NCI-H82 (cell line): ENCODE measurements at regions not wholly inside any gene's neighbourhood (a gene's known extent, or its start where the extent isn't known, plus 50 kb on each side); places are given as distances from the start of the nearest gene placed in this dataset.

Experiments
- DNase-seq: peaks from one replicate; lab custom pipeline; 2025; lab: John Stamatoyannopoulos, UW

- DNase-seq: no peak
Observed at GRCh38 chr2:12587729-12588522, 128.8 kb upstream of the TRIB2 start.

- no peak for DNase-seq
Observed at GRCh38 chr2:12588986-12589385, 127.8 kb upstream of the TRIB2 start.

- DNase-seq: no peak
Observed at GRCh38 chr2:12589802-12590320, 126.9 kb upstream of the TRIB2 start.

GRCh38 chr2:12592296-12592695 is 124.4 kb upstream of the TRIB2 start:
- DNase-seq: no peak

GRCh38 chr2:12594590-12594989 is 122.1 kb upstream of the TRIB2 start:
- DNase-seq: no peak

GRCh38 chr2:12596771-12597170 is 120.0 kb upstream of the TRIB2 start:
- DNase-seq: no peak

- DNase-seq: no peak
Observed at GRCh38 chr2:12597610-12598009, 119.1 kb upstream of the TRIB2 start.

GRCh38 chr2:12602661-12603060 is 114.1 kb upstream of the TRIB2 start:
- DNase-seq: no peak

- DNase-seq: no peak
Observed at GRCh38 chr2:12603781-12604295, 112.9 kb upstream of the TRIB2 start.

- no peak for DNase-seq
Observed at GRCh38 chr2:12604341-12604740, 112.4 kb upstream of the TRIB2 start.

GRCh38 chr2:12605366-12605765 is 111.4 kb upstream of the TRIB2 start:
- DNase-seq: no peak

GRCh38 chr2:12605936-12606335 is 110.8 kb upstream of the TRIB2 start:
- DNase-seq: no peak

GRCh38 chr2:12606472-12607000 is 110.2 kb upstream of the TRIB2 start:
- no peak for DNase-seq

GRCh38 chr2:12607971-12608370 is 108.8 kb upstream of the TRIB2 start:
- no peak for DNase-seq

GRCh38 chr2:12610314-12610713 is 106.4 kb upstream of the TRIB2 start:
- no peak for DNase-seq

GRCh38 chr2:12612168-12612567 is 104.6 kb upstream of the TRIB2 start:
- no peak for DNase-seq

GRCh38 chr2:12612671-12613070 is 104.1 kb upstream of the TRIB2 start:
- DNase-seq: no peak

- peak; percentile 9 for DNase-seq
Observed at GRCh38 chr2:12613137-12613835, 103.5 kb upstream of the TRIB2 start.

GRCh38 chr2:12615509-12615908 is 101.2 kb upstream of the TRIB2 start:
- no peak for DNase-seq

GRCh38 chr2:12616456-12617156 is 100.1 kb upstream of the TRIB2 start:
- DNase-seq: no peak

- no peak for DNase-seq
Observed at GRCh38 chr2:12617366-12617765, 99.4 kb upstream of the TRIB2 start.

- DNase-seq: no peak
Observed at GRCh38 chr2:12617853-12618252, 98.9 kb upstream of the TRIB2 start.
